WTC11 (cell line): ENCODE measurements at regions not wholly inside any gene's neighbourhood (a gene's known extent, or its start where the extent isn't known, plus 50 kb on each side); places are given as distances from the start of the nearest gene placed in this dataset.

Experiments
- ESRRA ChIP-seq: sonication (generic); formaldehyde crosslinking; IDR thresholded peaks from 2 replicates; pipeline ENCODE4 v1.8.1; 2022; ENCODE audit warnings: mild to moderate bottlenecking, missing genetic modification reagents, borderline replicate concordance
- FOXP1 ChIP-seq: sonication (generic); formaldehyde crosslinking; IDR thresholded peaks from 2 replicates; pipeline ENCODE4 v1.8.0; 2022; ENCODE audit warnings: missing genetic modification reagents, mild to moderate bottlenecking, moderate library complexity, borderline replicate concordance
- MAX ChIP-seq: sonication (generic); formaldehyde crosslinking; IDR thresholded peaks from 2 replicates; pipeline ENCODE4 v1.8.0; 2022; ENCODE audit warnings: mild to moderate bottlenecking, missing genetic modification reagents
- NFYB ChIP-seq: sonication (generic); formaldehyde crosslinking; conservative IDR thresholded peaks from 2 replicates; pipeline ENCODE4 v1.8.0; 2022; ENCODE audit warnings: low read depth, missing genetic modification reagents
- NR1H2 ChIP-seq: sonication (generic); formaldehyde crosslinking; IDR thresholded peaks from 2 replicates; pipeline ENCODE4 v1.9.0; 2021; ENCODE audit warnings: mild to moderate bottlenecking, moderate library complexity, missing genetic modification reagents
- NR2C2 ChIP-seq: sonication (generic); formaldehyde crosslinking; IDR thresholded peaks from 2 replicates; pipeline ENCODE4 v1.8.0; 2022; ENCODE audit warnings: mild to moderate bottlenecking, missing genetic modification reagents
- NR3C1 ChIP-seq: sonication (generic); formaldehyde crosslinking; conservative IDR thresholded peaks from 2 replicates; pipeline ENCODE4 v1.8.1; 2023; ENCODE audit warnings: low read depth, mild to moderate bottlenecking, missing genetic modification reagents
- OVOL2 ChIP-seq: fragments of 250-450 bp; sonication (Bioruptor Pico); IDR thresholded peaks from 2 replicates; pipeline ENCODE4 v1.9.0; 2021; ENCODE audit warnings: mild to moderate bottlenecking, borderline replicate concordance
- TEAD4 ChIP-seq: sonication (generic); formaldehyde crosslinking; IDR thresholded peaks from 2 replicates; pipeline ENCODE4 v1.8.0; 2022; ENCODE audit warnings: mild to moderate bottlenecking, missing genetic modification reagents
- TF ChIP-seq, protein P1 (sequence below): fragments of 200-600 bp; IDR thresholded peaks from 2 replicates; pipeline ENCODE4 v1.8.0; 2022; ENCODE audit warnings: antibody characterized with exemption

DNA sequence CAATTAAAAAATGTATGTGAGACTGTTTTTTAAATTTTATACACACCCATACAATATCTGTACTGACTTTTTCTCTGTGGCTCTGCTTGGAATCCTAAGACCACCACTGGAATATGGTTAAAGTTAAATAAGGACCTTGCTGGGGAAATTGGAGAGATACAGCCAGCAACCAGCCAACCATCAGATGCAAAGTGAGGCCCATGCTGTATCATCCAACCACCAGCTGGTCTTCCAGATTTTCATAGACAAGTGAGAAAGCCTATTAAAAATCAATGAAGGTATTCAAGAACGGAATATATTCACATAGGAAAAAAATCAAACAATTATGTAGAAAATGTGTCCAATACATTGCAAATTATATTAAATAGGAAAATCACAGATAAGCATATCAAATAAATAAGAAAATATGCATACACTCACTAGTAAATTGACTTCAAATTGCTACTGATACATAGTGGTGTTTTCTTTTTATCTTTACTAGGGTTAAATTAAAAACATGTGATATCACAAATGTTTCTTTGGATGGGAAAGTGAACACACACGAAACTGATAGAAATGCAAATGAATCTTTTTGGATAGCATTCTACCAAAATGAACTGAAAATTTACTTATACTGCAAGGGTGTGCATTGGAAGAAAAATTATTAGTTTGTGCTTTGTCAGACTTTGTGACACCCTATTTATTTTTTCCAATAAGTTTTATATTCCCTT is 1486.3 kb downstream of the BRINP3 start:
- no peak for TF ChIP-seq NFYB (CRISPR knock-in tag)
- TF ChIP-seq TEAD4 (CRISPR knock-in tag), result no peak
- no peak for TF ChIP-seq FOXP1
- TF ChIP-seq, protein P1, sequence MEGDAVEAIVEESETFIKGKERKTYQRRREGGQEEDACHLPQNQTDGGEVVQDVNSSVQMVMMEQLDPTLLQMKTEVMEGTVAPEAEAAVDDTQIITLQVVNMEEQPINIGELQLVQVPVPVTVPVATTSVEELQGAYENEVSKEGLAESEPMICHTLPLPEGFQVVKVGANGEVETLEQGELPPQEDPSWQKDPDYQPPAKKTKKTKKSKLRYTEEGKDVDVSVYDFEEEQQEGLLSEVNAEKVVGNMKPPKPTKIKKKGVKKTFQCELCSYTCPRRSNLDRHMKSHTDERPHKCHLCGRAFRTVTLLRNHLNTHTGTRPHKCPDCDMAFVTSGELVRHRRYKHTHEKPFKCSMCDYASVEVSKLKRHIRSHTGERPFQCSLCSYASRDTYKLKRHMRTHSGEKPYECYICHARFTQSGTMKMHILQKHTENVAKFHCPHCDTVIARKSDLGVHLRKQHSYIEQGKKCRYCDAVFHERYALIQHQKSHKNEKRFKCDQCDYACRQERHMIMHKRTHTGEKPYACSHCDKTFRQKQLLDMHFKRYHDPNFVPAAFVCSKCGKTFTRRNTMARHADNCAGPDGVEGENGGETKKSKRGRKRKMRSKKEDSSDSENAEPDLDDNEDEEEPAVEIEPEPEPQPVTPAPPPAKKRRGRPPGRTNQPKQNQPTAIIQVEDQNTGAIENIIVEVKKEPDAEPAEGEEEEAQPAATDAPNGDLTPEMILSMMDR, result no peak
- no peak for TF ChIP-seq NR2C2 (CRISPR knock-in tag)
- no peak for TF ChIP-seq MAX (CRISPR knock-in tag)
- no peak for TF ChIP-seq NR3C1 (CRISPR knock-in tag)
- TF ChIP-seq NR1H2 (CRISPR knock-in tag), result no peak
- TF ChIP-seq ESRRA (CRISPR knock-in tag), result no peak
- no peak for TF ChIP-seq OVOL2
